Hematopoietic multipotent progenitor cell treated with erythropoietin and hydrocortisone succinate and interleukin-3 and kit ligand, for 6 days (in vitro differentiated cells): ENCODE measurements at regions not wholly inside any gene's neighbourhood (a gene's known extent, or its start where the extent isn't known, plus 50 kb on each side); places are given as distances from the start of the nearest gene placed in this dataset.
A peak's percentile ranks its signal among the peaks of the same experiment; 100 is the strongest.

Source experiments
- DNase-seq: peaks from one replicate; pipeline ENCODE4 v3.0.0-alpha.2; 2015

GRCh38 chr2:190785334-190785733 is 95.3 kb upstream of the GLS start:
- DNase-seq: no peak

GRCh38 chr2:190786404-190787166 is 94.0 kb upstream of the GLS start:
- no peak for DNase-seq

GRCh38 chr2:190787743-190788235 is 92.8 kb upstream of the GLS start:
- no peak for DNase-seq

GRCh38 chr2:190789074-190790004 is 91.3 kb upstream of the GLS start:
- no peak for DNase-seq

GRCh38 chr2:190791347-190791975 is 89.2 kb upstream of the GLS start:
- no peak for DNase-seq

- DNase-seq: no peak
Measured at GRCh38 chr2:190791976-190792575, 88.5 kb upstream of the GLS start.

GRCh38 chr2:190792956-190793888 is 87.4 kb upstream of the GLS start:
- DNase-seq: no peak

GRCh38 chr2:190794377-190794776 is 86.2 kb upstream of the GLS start:
- DNase-seq: no peak

GRCh38 chr2:190794790-190795189 is 85.8 kb upstream of the GLS start:
- no peak for DNase-seq

- DNase-seq: no peak
Measured at GRCh38 chr2:190795686-190796085, 84.9 kb upstream of the GLS start.

- no peak for DNase-seq
Measured at GRCh38 chr2:190799999-190800398, 80.6 kb upstream of the GLS start.

- no peak for DNase-seq
Measured at GRCh38 chr2:190800528-190800927, 80.1 kb upstream of the GLS start.

- no peak for DNase-seq
Measured at GRCh38 chr2:190802129-190802528, 78.5 kb upstream of the GLS start.

GRCh38 chr2:190802626-190803209 is 77.9 kb upstream of the GLS start:
- peak; percentile 21 for DNase-seq

- peak; percentile 47 for DNase-seq
Measured at GRCh38 chr2:190804182-190804795, 76.3 kb upstream of the GLS start.

GRCh38 chr2:190805126-190805525 is 75.5 kb upstream of the GLS start:
- no peak for DNase-seq

- DNase-seq: no peak
Measured at GRCh38 chr2:190805843-190806242, 74.8 kb upstream of the GLS start.

- no peak for DNase-seq
Measured at GRCh38 chr2:190807886-190808285, 72.7 kb upstream of the GLS start.

GRCh38 chr2:190809139-190809764 is 71.4 kb upstream of the GLS start:
- no peak for DNase-seq

GRCh38 chr2:190809876-190810525 is 70.6 kb upstream of the GLS start:
- no peak for DNase-seq
